IPS DF 6.9 (cell line): ENCODE measurements at regions not wholly inside any gene's neighbourhood (a gene's known extent, or its start where the extent isn't known, plus 50 kb on each side); places are given as distances from the start of the nearest gene placed in this dataset.

Source experiments
- DNase-seq: peaks from one replicate; pipeline ENCODE4 v3.0.0-alpha.2; 2013; ENCODE audit warnings: low read depth, low spot score
- H3K27ac ChIP-seq: one replicate; pipeline ENCODE4 v1.5.1; 2013; ENCODE audit warnings: low read length, control low read depth
- H3K27me3 ChIP-seq: 2 replicates; pipeline ENCODE4 v1.6.1; 2013; ENCODE audit warnings: mild to moderate bottlenecking, low read length; ENCODE audit not compliant: control insufficient read depth, insufficient read depth
- H3K36me3 ChIP-seq: 2 replicates; pipeline ENCODE4 v1.6.1; 2013; ENCODE audit warnings: low read length; ENCODE audit not compliant: control insufficient read depth, insufficient read depth
- H3K4me1 ChIP-seq: 2 replicates; pipeline ENCODE4 v1.6.1; 2013; ENCODE audit warnings: low read length; ENCODE audit not compliant: control insufficient read depth, insufficient read depth
- H3K4me3 ChIP-seq: 2 replicates; pipeline ENCODE4 v1.5.1; 2013; ENCODE audit warnings: mild to moderate bottlenecking, low read length
- H3K9me3 ChIP-seq: 2 replicates; pipeline ENCODE4 v1.6.1; 2013; ENCODE audit warnings: low read length, inconsistent platforms; ENCODE audit not compliant: control insufficient read depth, insufficient read depth
- WGBS: extraction: QIAGEN DNeasy Blood & Tissue Kit; methylation state at CpG from one replicate; pipeline ENCODE4 v1.1.7; 2013; ENCODE audit warnings: mixed read lengths, missing lambda C conversion rate; ENCODE audit not compliant: insufficient read length, insufficient coverage; 5-methylcytosine and 5-hydroxymethylcytosine counted together

GRCh38 chr1:113185463-113186104, 112.6 kb downstream of the LRIG2 start:
- H3K4me1 ChIP-seq = no peaks in the 10 kb centered on the region
- no peaks in the 10 kb centered on the region for H3K36me3 ChIP-seq
- H3K9me3 ChIP-seq = no peaks in the 10 kb centered on the region
- no peak for DNase-seq
- no CpG with 5 or more reads among the region's 2 CpGs for WGBS
- H3K4me3 ChIP-seq = no peak overlapping the region
- H3K27ac ChIP-seq = no peak overlapping the region
- H3K27me3 ChIP-seq = no peaks in the 10 kb centered on the region

DNA sequence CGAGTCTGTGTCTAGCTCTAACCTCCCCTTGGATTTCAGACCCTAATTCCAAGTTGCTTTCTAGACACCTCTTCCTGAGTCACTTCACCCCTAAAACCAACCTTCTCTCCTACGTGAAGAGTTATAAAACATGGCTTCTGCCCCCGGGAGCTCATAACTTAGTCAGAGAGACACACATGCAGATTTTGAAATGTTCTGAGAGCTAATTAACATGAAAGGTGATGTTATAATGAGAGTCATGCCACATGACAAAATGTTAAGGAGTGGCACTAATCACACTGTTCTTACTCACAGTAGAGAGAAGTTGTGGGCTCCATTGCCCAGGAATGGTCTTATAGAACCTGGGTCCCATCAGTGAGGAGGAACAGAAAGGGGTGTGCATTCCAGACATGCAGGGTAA, 117.1 kb downstream of the LRIG2 start:
- Histone ChIP-seq H3K9me3 (no peaks in the 10 kb centered on the region), H3K4me3 (no peak overlapping the region)
- no CpG with 5 or more reads among the region's 3 CpGs for WGBS

GRCh38 chr1:113190930-113191329, 117.9 kb downstream of the LRIG2 start:
- no peak overlapping the region for H3K4me3 ChIP-seq
- no peaks in the 10 kb centered on the region for H3K27me3 ChIP-seq
- no peaks in the 10 kb centered on the region for H3K4me1 ChIP-seq
- H3K9me3 ChIP-seq = no peaks in the 10 kb centered on the region
- H3K27ac ChIP-seq = no peak overlapping the region
- DNase-seq = no peak
- no CpG with 5 or more reads among the region's 3 CpGs for whole genome bisulfite sequencing
- no peaks in the 10 kb centered on the region for H3K36me3 ChIP-seq

More for the DNA sequence above, 117.1 kb downstream of the LRIG2 start:
- no peak for DNase-seq
- H3K27me3 ChIP-seq = no peaks in the 10 kb centered on the region
- H3K27ac ChIP-seq = no peak overlapping the region
- no peaks in the 10 kb centered on the region for H3K36me3 ChIP-seq
- H3K4me1 ChIP-seq = no peaks in the 10 kb centered on the region

DNA sequence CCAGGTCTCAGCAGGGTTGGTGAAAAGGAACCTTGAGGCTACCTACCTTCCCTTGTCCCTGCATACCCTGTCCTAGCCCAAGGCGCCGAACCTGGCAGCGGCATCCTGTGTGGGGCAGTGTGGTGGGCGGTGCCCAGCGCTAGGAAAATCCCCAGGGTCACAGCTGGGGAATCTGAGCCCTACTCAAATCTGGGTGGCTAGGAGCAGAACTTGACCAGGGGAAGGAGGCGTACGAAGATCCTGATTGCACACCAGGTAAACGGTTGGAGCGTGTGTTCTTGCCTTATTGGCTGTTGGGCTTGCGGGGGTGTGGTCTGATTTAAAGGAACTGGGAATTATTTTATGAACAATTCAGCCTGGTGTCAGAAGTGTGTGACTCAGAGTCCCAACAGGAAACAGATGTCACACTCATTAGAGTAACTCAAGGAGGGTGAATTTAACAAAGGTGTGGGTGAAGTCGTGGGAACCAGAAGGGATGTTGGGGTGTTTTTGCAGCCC, 118.6 kb downstream of the LRIG2 start:
- H3K27ac ChIP-seq = no peak overlapping the region
- no peaks in the 10 kb centered on the region for H3K4me1 ChIP-seq
- no peaks in the 10 kb centered on the region for H3K36me3 ChIP-seq
- DNase-seq = no peak
- H3K9me3 ChIP-seq = no peaks in the 10 kb centered on the region
- WGBS = no CpG with 5 or more reads among the region's 11 CpGs
- H3K27me3 ChIP-seq = no peaks in the 10 kb centered on the region
- no peak overlapping the region for H3K4me3 ChIP-seq

DNA sequence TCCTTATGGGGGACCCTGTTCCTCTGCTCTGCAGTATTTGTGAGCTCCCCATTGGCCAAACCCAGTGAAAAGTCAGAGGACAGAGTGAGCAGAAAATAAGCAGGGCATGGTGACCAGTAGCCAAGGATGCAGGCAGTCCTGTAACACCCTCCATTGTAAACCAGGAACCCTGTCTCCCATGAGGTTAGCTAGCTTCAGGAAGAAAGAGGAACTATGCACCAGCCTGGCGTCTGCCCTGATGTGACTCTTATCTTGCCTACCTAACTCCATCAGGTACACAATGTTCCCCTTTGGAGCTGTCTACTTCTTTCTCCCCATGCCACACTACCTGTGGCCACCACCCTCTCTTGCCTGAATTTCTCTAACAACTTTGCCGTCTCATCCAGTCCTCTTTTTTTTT, 119.2 kb downstream of the LRIG2 start:
- H3K4me1 ChIP-seq = peaks cover 1% of the 10 kb centered on the region; the same call in 1 of the 2 replicates
- H3K4me3 ChIP-seq = no peak overlapping the region
- no peak for DNase-seq

GRCh38 chr1:113192980-113193379, 120.0 kb downstream of the LRIG2 start:
- WGBS = no CpG with 5 or more reads among the region's 1 CpG
- no peak for DNase-seq
- Histone ChIP-seq H3K27ac (no peak overlapping the region), H3K9me3 (no peaks in the 10 kb centered on the region), H3K36me3 (no peaks in the 10 kb centered on the region), H3K27me3 (no peaks in the 10 kb centered on the region), H3K4me3 (no peak overlapping the region), H3K4me1 (peaks cover 1% of the 10 kb centered on the region; the same call in 1 of the 2 replicates)

More for the DNA sequence above, 119.2 kb downstream of the LRIG2 start:
- Histone ChIP-seq H3K36me3 (no peaks in the 10 kb centered on the region), H3K27me3 (no peaks in the 10 kb centered on the region), H3K9me3 (no peaks in the 10 kb centered on the region), H3K27ac (no peak overlapping the region)
- no CpG with 5 or more reads among the region's 2 CpGs for WGBS

DNA sequence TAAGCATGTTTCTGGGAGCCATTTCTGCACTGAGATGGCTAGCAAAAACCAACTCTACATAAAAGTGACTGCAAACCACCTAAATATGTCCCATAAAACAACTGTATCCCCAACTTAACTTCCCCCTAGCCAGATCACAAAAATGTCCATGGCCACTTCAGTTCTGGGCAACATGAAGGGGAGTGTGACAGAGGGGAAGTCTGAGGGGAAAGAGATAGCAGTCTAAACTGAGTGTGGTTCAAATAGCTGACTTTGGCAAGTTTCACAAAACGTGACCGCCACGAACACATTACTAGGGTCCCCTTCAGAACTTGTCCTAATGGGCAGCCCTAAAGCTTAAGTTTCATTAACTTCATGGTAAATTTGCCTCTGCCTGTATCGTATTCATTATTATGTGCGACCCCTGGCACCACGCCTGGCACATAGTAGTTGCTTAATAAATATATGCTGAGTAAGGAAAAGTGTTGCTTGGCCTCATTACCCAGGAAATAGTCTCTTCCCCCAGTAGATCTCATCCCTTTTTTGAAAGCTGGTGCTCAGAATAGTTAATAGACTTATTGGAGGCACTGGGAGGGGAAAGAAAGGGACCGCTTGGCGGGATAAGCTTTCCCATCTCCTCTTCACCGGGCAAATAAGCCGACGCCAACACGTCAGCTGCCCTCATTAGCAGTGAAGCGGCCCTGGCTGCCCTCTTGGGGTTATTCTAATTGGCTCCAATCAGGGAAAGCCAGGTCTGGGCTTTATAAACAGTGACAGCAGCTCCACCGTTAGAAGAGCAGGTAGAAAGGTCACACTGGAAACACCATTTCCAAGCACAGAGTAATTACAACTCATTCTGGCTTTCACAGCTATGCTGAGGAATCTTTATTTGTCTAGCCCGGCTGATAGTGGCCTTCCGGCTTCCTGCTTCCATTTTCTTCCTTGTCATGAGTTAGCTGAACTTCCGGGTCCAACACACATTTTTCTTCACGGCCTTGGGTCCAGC, 122.1 kb downstream of the LRIG2 start:
- WGBS = no CpG with 5 or more reads among the region's 18 CpGs
- no peaks in the 10 kb centered on the region for H3K9me3 ChIP-seq
- H3K4me1 ChIP-seq = peaks cover 5% of the 10 kb centered on the region
- no peak overlapping the region for H3K27ac ChIP-seq
- H3K4me3 ChIP-seq = no peak overlapping the region
- no peaks in the 10 kb centered on the region for H3K36me3 ChIP-seq
- H3K27me3 ChIP-seq = no peaks in the 10 kb centered on the region
- no peak for DNase-seq

- H3K36me3 ChIP-seq = no peaks in the 10 kb centered on the region
- no peak for DNase-seq
- no peak overlapping the region for H3K27ac ChIP-seq
- no peak overlapping the region for H3K4me3 ChIP-seq
- H3K4me1 ChIP-seq = peaks cover 5% of the 10 kb centered on the region
- WGBS = no CpG with 5 or more reads among the region's 13 CpGs
- H3K27me3 ChIP-seq = no peaks in the 10 kb centered on the region
- H3K9me3 ChIP-seq = no peaks in the 10 kb centered on the region
Observed at GRCh38 chr1:113197719-113198330, 124.8 kb downstream of the LRIG2 start.

DNA sequence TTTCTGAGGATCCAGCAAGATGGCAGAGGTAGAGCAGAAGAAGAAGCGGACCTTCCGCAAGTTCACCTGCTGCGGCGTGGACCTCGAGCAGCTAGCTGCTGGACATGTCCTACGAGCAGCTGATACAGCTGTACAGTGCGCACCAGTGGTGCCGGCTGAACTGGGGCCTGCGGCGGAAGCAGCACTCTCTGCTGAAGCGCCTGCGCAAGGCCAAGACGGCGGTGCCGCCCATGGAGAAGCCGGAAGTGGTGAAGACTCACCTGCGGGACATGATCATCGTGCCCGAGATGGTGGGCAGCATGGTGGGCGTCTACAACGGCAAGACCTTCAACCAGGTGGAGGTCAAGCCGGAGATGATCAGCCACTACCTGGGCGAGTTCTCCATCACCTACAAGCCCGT, 125.8 kb downstream of the LRIG2 start:
- no CpG with 5 or more reads among the region's 24 CpGs for WGBS
- Histone ChIP-seq H3K27me3 (no peaks in the 10 kb centered on the region), H3K9me3 (no peaks in the 10 kb centered on the region), H3K4me1 (peaks cover 5% of the 10 kb centered on the region), H3K36me3 (no peaks in the 10 kb centered on the region), H3K27ac (no peak overlapping the region), H3K4me3 (no peak overlapping the region)
- no peak for DNase-seq

- no peak overlapping the region for H3K4me3 ChIP-seq
- H3K4me1 ChIP-seq = peaks cover 5% of the 10 kb centered on the region
- no CpG with 5 or more reads among the region's 8 CpGs for WGBS
- H3K36me3 ChIP-seq = no peaks in the 10 kb centered on the region
- DNase-seq = peak; percentile 31
- no peaks in the 10 kb centered on the region for H3K9me3 ChIP-seq
- no peak overlapping the region for H3K27ac ChIP-seq
- no peaks in the 10 kb centered on the region for H3K27me3 ChIP-seq
Observed at GRCh38 chr1:113199760-113200455, 126.9 kb downstream of the LRIG2 start.
